A673 (cell line): ENCODE measurements at regions not wholly inside any gene's neighbourhood (a gene's known extent, or its start where the extent isn't known, plus 50 kb on each side); places are given as distances from the start of the nearest gene placed in this dataset.

Experiments used
- BruUV-seq: library from RNA; stranded (reverse); fragments of 400-500 nt; replicated peaks from 2 replicates; lab custom pipeline; 2021; lab: Mats Ljungman, UMichigan
- CTCF ChIA-PET: fragments of 300-600 bp; sonication (Branson Sonifier 250); formaldehyde crosslinking; loops from one replicate; lab custom pipeline; 2022; ENCODE audit warnings: antibody characterized with exemption; lab: Charles Lee
- POLR2A ChIA-PET: fragments of 300-600 bp; sonication (Branson Sonifier 250); formaldehyde crosslinking; loops from one replicate; lab custom pipeline; 2022; ENCODE audit warnings: antibody characterized with exemption; ENCODE audit not compliant: low non-redundant PET; lab: Charles Lee
- DNase-seq: peaks from one replicate; pipeline ENCODE4 v3.0.0-alpha.2; 2015; ENCODE audit warnings: low spot score
- H3K27ac ChIP-seq: fragments of 200-600 bp; sonication (generic); 2 replicates; pipeline ENCODE4 v1.5.1; 2016; ENCODE audit warnings: mixed run types, low read depth, mild to moderate bottlenecking, mixed read lengths, antibody characterized with exemption, low read length; ENCODE audit not compliant: poor library complexity, severe bottlenecking
- H3K27me3 ChIP-seq: fragments of 200-600 bp; sonication (generic); replicated peaks from 2 replicates; pipeline ENCODE4 v1.6.1; 2017; ENCODE audit warnings: mixed run types, low read depth, mild to moderate bottlenecking, mixed read lengths, antibody characterized with exemption, low read length; ENCODE audit not compliant: insufficient read depth, poor library complexity
- H3K36me3 ChIP-seq: fragments of 200-600 bp; sonication (generic); 2 replicates; pipeline ENCODE4 v1.6.1; 2016; ENCODE audit warnings: mixed run types, mild to moderate bottlenecking, mixed read lengths, antibody characterized with exemption, low read length; ENCODE audit not compliant: insufficient read depth, poor library complexity, severe bottlenecking
- H3K4me1 ChIP-seq: fragments of 200-600 bp; sonication (generic); 2 replicates; pipeline ENCODE4 v1.6.1; 2017; ENCODE audit warnings: mixed run types, mild to moderate bottlenecking, mixed read lengths, antibody characterized with exemption, low read length; ENCODE audit not compliant: insufficient read depth, poor library complexity, severe bottlenecking
- H3K4me3 ChIP-seq: fragments of 200-600 bp; sonication (generic); 2 replicates; pipeline ENCODE4 v1.5.1; 2016; ENCODE audit warnings: low read depth, mixed run types, mild to moderate bottlenecking, mixed read lengths, low read length; ENCODE audit not compliant: poor library complexity, severe bottlenecking
- H3K9me3 ChIP-seq: fragments of 200-600 bp; sonication (generic); 2 replicates; pipeline ENCODE4 v1.6.1; 2016; ENCODE audit warnings: mixed run types, low read depth, mild to moderate bottlenecking, mixed read lengths, antibody characterized with exemption, low read length; ENCODE audit not compliant: poor library complexity, severe bottlenecking
- CTCF ChIP-seq: fragments of 300-800, 200-600 bp; sonication (generic); conservative IDR thresholded peaks from 2 replicates; pipeline ENCODE4 v1.5.1; 2017; ENCODE audit warnings: low read depth, mild to moderate bottlenecking, antibody characterized with exemption, low read length, moderate library complexity, mixed read lengths
- EZH2 ChIP-seq: fragments of 200-600 bp; sonication (generic); IDR thresholded peaks from 2 replicates; pipeline ENCODE4 v1.6.1; 2017; ENCODE audit warnings: borderline replicate concordance, low read depth, mild to moderate bottlenecking, mixed read lengths, antibody characterized with exemption, low read length; ENCODE audit not compliant: poor library complexity, severe bottlenecking
- intact Hi-C: fragments of 100-400 bp; cut with micrococcal nuclease; formaldehyde crosslinking; loops from one replicate; pipeline ENCODE4 v1.10.0; 2022; ENCODE audit not compliant: unreplicated experiment

GRCh38 chr1:95731466-95731865 lies 497.5 kb downstream of the RWDD3 start:
- DNase-seq: no peak
- intact Hi-C loops: no loop called here
- no peak for TF ChIP-seq EZH2
- no peak for TF ChIP-seq CTCF
- ChIA-PET CTCF (no interaction called here), POLR2A (no interaction called here)
- H3K4me1 ChIP-seq: no peaks in the 10 kb centered on the region
- no TSS peak for BruUV-seq
- H3K4me3 ChIP-seq: no peak overlapping the region
- no peaks in the 10 kb centered on the region for H3K27me3 ChIP-seq
- H3K36me3 ChIP-seq: no peaks in the 10 kb centered on the region
- no peaks in the 10 kb centered on the region for H3K9me3 ChIP-seq
- no peak overlapping the region for H3K27ac ChIP-seq

- intact Hi-C loops: no loop called here
- H3K4me3 ChIP-seq: no peak overlapping the region
- H3K36me3 ChIP-seq: no peaks in the 10 kb centered on the region
- no peaks in the 10 kb centered on the region for H3K27me3 ChIP-seq
- no peaks in the 10 kb centered on the region for H3K9me3 ChIP-seq
- no TSS peak for BruUV-seq
- H3K4me1 ChIP-seq: no peaks in the 10 kb centered on the region
- ChIA-PET POLR2A (no interaction called here), CTCF (no interaction called here)
- no peak for TF ChIP-seq EZH2
- no peak for TF ChIP-seq CTCF
- no peak overlapping the region for H3K27ac ChIP-seq
- DNase-seq: no peak
Observed at GRCh38 chr1:95733031-95733430, 499.0 kb downstream of the RWDD3 start.

- no peak for TF ChIP-seq CTCF
- TF ChIP-seq EZH2: no peak
- H3K27me3 ChIP-seq: no peaks in the 10 kb centered on the region
- DNase-seq: no peak
- no peak overlapping the region for H3K4me3 ChIP-seq
- no peaks in the 10 kb centered on the region for H3K9me3 ChIP-seq
- POLR2A ChIA-PET: no interaction called here
- CTCF ChIA-PET: no interaction called here
- H3K36me3 ChIP-seq: no peaks in the 10 kb centered on the region
- intact Hi-C loops: no loop called here
- H3K27ac ChIP-seq: no peak overlapping the region
- no TSS peak for BruUV-seq
- H3K4me1 ChIP-seq: no peaks in the 10 kb centered on the region
Observed at GRCh38 chr1:95733671-95734070, 499.7 kb downstream of the RWDD3 start.
